ENCODE measurements at regions not wholly inside any gene's neighbourhood (a gene's known extent, or its start where the extent isn't known, plus 50 kb on each side); places are given as distances from the start of the nearest gene placed in this dataset.
A peak's percentile ranks its signal among the peaks of the same experiment; 100 is the strongest.

DNA sequence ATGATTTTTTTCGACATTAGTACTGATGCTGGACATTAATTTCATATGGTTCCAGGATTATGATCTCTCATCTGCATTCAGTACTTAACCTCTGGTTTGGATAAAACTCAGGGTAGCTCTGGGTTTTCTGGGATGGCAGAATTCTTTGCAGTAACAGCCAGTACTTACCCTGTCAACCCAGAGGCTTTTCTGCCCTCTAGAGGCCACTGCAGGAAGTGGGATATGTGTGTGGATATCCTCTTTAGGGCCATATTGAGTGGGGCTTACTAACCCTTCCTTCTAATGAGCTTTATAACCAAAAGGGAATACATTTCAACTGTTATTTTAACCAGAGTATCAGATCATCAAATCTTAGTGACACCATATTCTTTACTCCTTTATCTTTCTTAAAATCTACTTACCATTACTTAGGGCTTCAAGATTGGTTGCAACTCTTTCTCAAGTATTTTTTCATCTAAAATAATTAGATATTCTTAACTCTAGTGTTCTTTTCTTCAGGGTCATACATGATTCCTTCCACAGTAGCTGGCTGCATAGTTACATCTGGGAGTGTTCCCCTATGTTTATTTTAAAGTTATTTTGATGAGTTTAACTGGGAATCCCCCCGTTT, 488.0 kb upstream of the STXBP6 start:
- TF ChIP-seq EZH2phosphoT487 (IDR thresholded peaks at IDR 0.05; ENCODE audit: borderline replicate concordance, low read depth) (no peak), POLR2AphosphoS5 (IDR thresholded peaks at IDR 0.05; ENCODE audit: low read depth, low read length) (no peak), EP300 (IDR thresholded peaks at IDR 0.05; ENCODE audit: borderline replicate concordance in 1 of 2, low read depth in 1 of 2, low read length in 1 of 2) (no peak), YY1 (IDR thresholded peaks at IDR 0.05; ENCODE audit: low read depth) (no peak), SMC3 (IDR thresholded peaks at IDR 0.05; ENCODE audit: low read depth, low read length) (no peak)
- TF ChIP-seq, protein P1, sequence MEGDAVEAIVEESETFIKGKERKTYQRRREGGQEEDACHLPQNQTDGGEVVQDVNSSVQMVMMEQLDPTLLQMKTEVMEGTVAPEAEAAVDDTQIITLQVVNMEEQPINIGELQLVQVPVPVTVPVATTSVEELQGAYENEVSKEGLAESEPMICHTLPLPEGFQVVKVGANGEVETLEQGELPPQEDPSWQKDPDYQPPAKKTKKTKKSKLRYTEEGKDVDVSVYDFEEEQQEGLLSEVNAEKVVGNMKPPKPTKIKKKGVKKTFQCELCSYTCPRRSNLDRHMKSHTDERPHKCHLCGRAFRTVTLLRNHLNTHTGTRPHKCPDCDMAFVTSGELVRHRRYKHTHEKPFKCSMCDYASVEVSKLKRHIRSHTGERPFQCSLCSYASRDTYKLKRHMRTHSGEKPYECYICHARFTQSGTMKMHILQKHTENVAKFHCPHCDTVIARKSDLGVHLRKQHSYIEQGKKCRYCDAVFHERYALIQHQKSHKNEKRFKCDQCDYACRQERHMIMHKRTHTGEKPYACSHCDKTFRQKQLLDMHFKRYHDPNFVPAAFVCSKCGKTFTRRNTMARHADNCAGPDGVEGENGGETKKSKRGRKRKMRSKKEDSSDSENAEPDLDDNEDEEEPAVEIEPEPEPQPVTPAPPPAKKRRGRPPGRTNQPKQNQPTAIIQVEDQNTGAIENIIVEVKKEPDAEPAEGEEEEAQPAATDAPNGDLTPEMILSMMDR (IDR thresholded peaks at IDR 0.05), result peak; percentile 68
- TF ChIP-seq, protein P2, sequence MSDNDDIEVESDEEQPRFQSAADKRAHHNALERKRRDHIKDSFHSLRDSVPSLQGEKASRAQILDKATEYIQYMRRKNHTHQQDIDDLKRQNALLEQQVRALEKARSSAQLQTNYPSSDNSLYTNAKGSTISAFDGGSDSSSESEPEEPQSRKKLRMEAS (IDR thresholded peaks at IDR 0.05; ENCODE audit: low read depth), result no peak
- TF ChIP-seq, protein P3, sequence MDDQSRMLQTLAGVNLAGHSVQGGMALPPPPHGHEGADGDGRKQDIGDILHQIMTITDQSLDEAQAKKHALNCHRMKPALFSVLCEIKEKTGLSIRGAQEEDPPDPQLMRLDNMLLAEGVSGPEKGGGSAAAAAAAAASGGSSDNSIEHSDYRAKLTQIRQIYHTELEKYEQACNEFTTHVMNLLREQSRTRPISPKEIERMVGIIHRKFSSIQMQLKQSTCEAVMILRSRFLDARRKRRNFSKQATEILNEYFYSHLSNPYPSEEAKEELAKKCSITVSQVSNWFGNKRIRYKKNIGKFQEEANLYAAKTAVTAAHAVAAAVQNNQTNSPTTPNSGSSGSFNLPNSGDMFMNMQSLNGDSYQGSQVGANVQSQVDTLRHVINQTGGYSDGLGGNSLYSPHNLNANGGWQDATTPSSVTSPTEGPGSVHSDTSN (IDR thresholded peaks at IDR 0.05), result no peak

All from SK-N-SH (cell line).